Jurkat, Clone E6-1 (cell line): ENCODE measurements at regions not wholly inside any gene's neighbourhood (a gene's known extent, or its start where the extent isn't known, plus 50 kb on each side); places are given as distances from the start of the nearest gene placed in this dataset.
A peak's percentile ranks its signal among the peaks of the same experiment; 100 is the strongest.

Experiments
- DNase-seq: peaks from one replicate; pipeline ENCODE4 v3.0.0-alpha.2; 2011; ENCODE audit warnings: low read depth, low spot score
- H3K4me3 ChIP-seq: 2 replicates; pipeline ENCODE4 v1.5.1; 2011; ENCODE audit warnings: mild to moderate bottlenecking, low read length, control low read depth, moderate library complexity

DNA sequence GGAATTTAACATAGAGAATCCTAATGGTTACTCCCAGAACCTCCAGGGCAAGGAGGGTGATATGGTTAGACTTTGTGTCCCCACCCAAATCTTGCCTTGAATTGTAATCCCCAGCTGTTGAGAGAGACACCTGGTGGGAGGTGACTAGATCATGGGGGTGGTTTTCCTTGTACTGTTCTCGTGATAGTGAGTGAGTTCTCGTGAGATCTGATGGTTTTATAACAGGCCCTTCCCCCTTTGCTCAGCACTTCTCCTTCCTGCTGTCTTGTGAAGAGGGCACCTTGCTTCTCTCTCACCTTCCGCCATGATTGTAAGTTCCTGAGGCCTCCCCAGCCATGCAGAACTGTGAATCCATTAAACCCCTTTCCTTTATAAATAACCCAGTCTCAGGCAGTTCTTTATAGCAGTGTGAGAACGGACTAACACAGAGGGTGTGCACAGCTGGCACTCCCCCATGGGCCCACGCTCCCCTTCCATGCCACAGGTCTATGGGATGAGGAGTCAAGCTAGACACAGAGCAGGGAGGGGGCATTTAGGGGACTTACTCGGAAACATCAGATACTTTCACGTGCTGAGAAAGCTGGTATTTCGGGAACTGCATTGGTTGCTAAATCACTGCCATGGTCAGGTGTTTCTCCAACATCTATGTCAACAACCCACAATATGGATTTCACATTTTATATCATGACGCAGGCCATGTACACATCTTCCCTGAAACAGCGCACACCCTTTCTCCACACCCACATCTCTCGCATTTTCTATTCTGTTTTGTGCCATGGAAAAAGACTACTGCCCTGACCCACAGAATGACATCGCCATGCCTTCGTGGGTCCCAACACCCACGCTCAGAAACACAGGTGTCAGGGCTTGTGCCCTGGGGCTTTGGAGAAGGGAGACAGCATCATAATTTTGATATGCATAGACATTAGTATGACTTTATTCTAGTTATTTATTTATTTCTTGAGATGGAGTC, 199.1 kb upstream of the GSE1 start:
- no peak for DNase-seq

DNA sequence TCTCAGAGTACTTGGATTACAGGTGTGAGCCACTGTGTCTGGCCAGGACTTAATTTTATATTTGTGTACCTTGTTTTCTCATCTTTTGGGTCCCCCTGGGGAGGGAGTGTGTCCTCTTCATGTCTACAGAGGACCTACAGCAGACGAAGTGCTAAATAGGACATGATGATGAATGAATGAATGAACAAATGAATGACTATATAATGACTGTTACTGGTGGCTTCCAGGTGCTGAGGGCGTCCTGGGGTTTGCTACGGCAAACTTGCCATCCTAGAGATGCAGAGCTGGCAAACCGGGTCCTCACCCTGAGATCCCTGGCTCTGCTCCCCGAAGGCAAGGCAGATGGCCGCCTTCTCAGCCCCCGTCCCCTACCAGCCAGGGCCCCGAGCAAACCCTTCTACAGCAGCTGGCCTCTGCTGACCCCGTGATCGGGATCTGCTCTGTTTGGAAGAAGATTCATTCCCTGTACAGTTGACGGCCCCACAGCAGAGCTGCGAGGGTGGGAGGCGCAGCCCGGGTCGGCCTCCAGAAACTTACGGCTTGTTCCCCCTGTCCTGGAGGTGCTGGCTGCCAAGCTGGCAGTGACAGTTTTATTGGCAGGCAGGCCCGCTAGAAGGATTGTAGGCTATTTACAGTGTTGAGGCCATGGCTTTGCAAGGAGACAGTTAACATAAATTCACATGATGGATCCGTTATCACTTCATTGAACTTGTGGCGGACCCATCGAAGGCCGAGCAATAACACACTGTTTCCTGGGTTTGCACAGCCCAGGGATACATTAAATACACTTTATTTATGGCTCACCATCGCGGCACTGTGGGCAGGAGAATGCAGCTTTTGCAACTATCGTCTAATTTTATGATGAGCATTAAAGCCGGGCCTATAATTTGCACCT, 197.7 kb upstream of the GSE1 start:
- DNase-seq: no peak
- no peak overlapping the region for H3K4me3 ChIP-seq

More for the DNA sequence above, 199.1 kb upstream of the GSE1 start:
- H3K4me3 ChIP-seq: no peak overlapping the region

DNA sequence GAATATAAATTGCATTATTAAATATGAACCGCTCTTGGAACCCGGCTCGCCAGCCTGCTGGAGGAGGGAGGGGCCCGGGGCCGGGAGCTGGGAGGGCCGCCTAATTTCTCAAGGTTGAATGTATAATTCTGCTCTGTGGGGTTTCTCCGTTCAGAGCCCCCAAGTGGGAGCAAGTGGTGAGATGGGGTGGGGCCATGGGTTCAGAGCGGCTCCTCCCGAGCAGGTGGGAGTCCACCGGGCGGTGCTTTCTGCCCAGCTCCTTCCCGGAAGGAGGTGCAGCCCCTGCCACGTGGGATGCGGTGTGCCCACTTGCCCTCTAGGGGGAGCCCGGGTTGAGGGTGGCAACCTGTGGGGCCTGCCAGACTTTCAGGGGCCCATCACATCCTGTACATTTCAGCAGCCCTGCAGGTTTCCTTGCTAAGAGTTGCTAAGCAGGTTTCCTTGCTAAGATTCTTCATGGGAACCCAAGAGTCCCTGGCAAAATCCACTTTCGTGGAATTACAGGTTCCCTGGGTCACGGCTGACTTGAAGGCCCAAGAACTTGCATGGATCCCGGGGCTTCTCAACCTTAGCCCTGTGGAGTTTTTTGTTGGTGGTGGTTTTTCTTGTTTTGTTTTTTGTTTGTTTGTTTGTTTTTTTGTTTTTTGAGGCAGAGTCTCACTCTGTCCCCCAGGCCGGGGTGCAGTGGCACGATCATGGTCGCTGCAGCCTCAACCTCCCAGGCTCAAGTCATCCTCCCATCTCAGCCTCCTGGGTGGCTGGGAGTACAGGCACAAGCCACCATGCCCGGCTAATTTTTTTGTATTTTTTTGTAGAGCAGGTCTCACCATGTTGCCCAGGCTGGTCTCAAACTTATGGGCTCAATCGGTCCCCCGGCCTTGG, 196.7 kb upstream of the GSE1 start:
- peak; percentile 85 for DNase-seq

DNA sequence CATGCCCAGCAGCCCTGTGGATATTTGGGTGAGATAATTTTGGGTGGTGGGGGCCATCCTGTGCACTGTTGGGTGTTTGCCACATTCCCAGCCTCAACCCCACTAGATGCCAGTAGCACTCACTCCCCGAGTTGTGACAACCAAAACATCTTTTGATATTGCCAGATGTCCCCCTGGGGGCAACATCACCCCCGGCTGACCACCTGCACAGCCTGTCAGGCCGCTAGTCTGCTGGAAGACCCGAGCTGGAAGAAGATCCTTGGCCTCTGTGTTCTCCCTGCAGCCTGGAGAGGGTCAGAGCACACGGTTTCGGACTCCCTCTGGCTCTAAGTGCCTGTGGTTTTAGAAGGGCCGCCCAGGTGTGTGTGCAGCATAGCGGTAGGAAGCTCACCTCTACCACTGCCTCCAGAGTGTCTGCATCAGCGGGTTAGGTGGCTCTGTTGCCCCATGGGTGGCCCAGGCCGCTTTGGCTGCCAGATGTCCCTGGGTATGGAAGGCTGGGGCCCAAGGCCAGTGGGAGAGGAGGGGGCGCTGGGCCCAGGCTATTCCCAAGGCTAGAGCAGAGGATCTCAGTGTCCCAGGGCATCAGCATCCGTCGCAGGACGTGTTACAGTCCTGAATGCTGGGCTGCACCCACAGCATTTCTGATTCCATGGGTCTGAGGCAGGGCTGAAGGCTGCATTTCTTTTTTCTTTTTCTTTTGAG, 195.8 kb upstream of the GSE1 start:
- no peak overlapping the region for H3K4me3 ChIP-seq
- DNase-seq: no peak

More for the DNA sequence above, 196.7 kb upstream of the GSE1 start:
- no peak overlapping the region for H3K4me3 ChIP-seq

DNA sequence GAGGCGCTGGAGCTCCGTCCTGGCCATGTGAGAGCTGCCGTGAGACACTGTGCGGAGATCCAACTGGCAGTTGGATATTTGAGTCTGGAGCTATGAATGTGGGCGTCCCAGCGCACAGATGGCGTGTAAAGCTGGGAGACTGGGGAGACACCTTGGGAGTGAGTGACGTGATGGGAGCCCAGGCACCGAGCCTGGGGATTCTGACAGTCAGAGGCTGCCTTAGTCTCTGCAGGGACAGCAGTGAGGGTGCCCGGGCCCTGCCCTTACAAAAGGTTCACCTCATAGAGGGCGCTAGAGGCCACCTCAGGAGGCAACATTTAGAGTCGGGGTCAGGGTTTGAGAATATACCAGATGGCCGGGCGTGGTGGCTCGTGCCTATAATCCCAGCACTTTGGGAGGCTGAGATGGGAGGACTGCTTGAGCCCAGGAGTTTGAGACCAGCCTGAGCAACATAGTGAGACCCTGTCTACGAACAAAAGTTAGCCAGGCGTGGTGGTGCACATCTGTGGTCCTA, 194.1 kb upstream of the GSE1 start:
- H3K4me3 ChIP-seq: no peak overlapping the region
- no peak for DNase-seq

DNA sequence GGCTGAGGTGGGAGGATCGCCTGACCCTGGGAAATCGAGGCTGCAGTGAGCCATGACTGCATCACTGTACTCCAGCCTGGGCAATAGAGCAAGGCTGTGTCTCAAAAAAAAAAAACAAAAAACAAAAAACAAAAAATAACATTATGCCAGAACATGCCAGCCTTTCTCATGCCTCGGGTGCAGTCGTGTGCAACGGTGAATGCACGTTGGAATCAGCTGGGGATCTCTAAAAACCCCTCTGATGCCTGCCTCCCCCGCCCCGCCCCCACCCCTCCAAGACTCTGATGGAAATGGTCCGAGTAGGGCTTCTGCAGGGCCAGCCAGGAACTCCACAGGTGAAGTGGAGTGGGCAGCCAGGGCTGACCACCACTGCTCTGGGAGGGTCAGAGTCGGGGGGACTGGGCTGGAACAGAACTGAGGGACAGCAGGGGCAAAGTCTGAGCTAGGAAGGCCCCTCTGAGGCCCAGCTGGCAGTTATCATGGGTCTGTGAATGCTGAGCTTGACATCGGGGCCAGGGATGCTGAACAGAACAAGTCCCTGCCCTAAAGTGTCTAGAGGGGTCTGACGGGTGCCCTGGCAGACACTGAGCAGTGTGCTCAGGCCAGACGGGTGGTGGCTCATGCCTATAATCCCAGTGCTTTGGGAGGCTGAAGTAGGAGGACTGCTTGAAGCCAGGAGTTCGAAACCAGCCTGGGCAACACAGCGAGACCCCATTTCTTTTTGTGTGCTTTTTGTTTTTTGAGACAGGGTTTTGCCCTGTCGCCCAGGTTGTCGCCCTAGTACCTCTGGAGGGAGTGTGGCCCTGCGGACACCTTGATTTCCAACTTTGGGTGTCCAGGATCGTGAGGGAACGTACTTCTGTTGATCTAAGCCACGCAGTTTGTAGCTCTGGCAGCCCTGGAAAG, 193.4 kb upstream of the GSE1 start:
- no peak overlapping the region for H3K4me3 ChIP-seq
- no peak for DNase-seq

DNA sequence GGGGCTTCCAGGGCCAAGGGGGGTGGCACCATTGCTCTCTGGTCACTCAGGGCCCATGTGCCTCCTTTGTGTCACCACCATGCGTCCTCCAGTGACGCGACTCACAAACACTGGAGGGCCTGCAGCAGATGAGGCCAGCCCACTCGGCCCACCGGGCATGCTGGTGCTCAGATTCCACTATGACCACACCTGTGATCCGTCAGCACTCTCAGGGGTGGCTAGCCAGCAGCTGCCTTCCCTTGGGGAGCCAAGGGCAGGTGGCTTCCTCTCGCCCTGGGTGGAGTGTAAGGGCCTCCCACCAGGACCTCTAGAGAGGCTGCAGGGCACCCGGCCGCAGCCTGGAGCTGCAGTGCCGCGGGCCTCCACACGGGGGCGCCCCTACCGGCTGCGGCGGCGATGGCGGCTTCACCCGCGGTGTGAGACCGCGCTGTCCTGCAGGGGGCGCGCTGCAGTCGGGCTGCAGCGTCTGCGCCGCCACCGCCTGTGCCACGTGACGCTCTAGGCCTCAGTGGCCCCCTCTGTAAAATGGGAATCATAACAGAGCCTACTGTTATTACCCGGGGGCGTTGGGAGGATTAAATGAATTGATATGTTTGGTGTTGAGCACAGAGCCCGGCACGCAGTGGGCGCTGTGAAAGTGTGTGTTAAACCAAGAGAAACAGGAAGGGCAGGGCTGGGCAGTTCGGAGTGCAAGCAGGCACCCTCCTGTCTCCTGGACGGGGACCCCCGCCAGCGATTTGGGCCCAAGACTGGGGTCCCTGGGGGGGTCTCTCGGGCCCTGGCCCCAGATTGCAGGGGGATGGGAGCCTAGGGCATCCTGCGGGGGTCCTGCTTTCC, 192.4 kb upstream of the GSE1 start:
- no peak overlapping the region for H3K4me3 ChIP-seq
- peak; percentile 54 for DNase-seq

DNA sequence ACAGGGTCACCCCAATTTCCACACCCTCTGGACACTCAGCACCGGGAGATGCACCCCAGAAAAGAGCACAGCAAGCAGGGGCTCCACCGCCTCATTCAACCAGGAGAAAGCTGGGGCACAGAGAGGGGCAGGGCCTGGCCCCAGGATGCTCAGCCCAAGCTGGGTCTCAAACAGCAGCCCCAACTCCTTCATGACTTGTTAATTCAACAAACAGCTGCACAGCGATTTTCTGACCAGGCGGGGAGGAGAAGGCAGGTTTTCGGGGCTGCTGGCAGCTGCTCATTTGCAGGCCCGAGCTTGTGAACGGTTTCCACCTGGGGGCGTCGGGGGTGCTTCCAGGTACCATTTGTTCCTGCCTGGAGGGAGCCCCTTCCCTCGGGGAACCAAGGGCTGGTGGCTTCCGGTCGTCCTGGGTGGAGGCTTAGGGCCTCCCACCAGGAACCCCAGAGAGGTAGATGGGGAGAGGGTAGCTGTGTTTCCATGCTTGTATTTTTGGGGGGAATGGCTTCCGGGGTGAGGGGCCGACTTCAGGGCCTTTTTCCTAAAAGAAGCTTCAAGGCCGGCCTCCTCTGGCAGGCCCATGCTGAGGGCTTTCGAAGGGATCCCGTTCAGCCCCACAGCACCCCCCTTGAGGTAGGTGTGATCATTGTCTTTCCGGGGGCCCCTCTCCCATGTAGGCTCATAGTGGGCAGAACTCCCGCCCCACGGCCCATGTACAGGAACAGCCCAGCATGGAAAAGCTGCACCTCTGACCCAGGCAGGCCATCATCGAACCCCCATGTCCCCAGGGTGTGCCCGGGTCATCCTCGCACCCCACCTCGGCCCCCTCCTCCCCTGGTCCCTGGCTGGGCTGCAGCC, 191.6 kb upstream of the GSE1 start:
- DNase-seq: no peak
- no peak overlapping the region for H3K4me3 ChIP-seq

DNA sequence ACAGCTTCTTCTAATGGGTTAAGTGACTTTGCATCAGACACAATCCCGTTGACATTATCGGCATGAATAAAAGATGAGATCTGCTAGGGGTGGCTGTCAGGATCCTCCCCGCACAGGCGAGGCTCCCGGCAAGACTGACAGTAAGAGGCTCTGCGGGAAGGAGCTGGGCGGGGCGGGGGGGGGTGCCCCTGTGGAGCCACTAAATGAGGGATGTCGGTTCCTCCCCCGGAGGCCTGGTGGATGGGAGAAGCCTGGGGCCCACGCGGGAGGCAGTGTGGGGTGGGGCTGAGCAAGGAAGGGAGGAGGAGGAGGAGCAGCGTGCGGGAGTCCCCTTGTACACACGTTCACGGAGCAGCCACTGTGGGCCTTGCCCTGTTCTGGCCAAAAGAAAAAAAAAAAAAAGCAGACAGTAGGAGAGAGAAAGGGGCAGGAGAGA, 190.9 kb upstream of the GSE1 start:
- no peak overlapping the region for H3K4me3 ChIP-seq
- DNase-seq: no peak

DNA sequence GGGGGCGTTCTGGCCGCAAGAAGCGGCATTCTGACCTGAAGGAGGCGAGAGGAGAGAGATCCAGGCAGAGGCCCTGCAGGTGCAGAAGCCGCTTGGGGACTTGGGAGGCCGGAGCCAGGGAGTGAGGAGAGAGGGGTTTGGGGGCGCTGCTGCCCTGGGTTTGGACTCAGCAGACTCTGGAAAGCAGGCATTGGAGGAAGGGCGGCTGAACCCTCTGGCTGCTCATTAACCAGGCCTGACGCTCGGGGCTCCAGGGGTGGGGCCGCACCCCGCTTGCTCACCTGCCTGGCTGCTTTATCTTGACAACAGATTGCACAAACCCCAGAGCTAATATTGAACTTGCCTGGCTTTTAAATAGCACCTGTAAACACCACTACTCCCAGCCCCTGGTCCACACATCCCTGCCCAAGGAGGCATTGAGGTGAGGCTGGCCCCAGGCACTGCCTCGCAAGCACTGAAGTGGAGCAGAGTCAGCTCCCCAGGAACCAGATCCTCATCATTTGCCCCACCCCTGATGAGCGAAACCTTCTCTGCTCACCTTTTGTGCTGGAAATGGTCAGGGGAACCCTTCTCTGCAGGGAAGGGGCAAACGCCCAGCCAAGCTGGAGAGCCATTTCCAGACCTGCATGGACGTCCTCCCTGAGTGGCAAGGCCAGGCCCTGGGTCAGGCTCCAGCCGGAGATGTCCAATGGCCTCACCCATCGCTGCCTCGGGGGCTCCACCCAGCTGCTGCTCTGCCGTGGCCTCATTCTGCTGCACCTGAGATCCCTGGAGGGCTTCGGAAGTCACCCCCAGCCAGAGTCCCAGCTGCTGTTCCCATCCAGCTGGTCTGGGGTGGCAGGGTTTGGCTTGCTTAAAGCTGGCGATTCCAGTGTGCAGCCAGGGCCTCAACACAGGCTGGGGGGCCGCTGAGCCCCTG, 190.2 kb upstream of the GSE1 start:
- no peak for DNase-seq

DNA sequence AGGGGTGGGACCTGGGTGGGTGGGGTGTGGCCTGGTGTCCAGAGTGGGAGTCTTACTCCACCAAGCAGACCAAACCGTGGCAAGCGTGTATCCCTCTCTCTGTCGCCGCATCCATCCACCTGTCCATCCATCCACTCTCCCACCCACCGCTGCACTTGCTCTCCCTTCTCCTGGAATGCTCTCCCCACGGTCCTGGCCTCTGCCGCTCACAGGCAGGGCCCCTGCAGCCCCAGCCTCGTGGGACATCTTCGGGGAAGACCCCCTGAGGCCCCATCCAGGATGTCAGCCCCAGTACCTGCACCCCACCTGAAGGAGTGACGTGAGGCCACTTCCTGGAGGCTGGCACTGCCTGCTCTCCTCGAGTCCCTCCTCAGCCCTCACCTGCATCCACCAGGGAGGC, 189.5 kb upstream of the GSE1 start:
- no peak overlapping the region for H3K4me3 ChIP-seq

More for the DNA sequence above, 190.2 kb upstream of the GSE1 start:
- no peak overlapping the region for H3K4me3 ChIP-seq

DNA sequence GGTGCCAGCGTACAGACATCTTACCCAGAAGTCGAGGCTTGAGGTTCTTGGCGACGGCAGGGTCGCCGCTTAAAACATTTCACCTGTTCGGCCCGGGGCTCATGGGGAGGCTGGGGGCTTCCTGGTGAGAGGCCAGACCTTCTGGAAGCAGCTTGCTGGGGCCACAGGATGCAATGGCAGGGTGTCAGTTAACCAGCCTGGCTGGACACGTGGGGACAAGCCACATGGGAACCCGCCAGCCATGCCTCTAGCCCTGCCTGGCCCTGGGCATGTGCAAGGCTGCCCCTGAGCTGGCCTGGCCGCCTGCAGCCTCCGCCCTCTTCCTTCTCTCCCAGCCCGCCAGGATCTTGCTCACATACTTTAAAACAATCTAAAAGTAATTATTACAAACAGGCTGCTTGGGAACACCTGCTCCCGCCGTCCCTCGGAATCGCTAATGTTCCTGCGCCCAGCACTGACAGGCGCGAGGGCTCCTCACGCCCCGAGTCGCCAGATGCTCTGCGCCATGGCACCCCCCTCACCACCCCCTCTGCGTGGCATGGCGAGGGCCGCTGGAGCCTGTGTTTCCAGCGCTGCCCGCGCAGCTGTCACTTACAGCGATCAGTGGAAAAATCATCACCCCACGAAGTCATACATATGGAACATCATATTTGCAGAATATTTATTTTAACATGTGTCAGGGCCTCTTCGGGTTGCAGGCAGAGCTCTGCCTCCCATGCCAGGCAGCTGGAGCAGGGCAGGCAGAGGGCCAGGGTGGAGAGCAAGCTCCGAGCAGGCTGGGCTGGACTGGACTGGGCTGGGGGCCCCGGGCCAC, 188.7 kb upstream of the GSE1 start:
- DNase-seq: no peak
- no peak overlapping the region for H3K4me3 ChIP-seq

More for the DNA sequence above, 189.5 kb upstream of the GSE1 start:
- no peak for DNase-seq

DNA sequence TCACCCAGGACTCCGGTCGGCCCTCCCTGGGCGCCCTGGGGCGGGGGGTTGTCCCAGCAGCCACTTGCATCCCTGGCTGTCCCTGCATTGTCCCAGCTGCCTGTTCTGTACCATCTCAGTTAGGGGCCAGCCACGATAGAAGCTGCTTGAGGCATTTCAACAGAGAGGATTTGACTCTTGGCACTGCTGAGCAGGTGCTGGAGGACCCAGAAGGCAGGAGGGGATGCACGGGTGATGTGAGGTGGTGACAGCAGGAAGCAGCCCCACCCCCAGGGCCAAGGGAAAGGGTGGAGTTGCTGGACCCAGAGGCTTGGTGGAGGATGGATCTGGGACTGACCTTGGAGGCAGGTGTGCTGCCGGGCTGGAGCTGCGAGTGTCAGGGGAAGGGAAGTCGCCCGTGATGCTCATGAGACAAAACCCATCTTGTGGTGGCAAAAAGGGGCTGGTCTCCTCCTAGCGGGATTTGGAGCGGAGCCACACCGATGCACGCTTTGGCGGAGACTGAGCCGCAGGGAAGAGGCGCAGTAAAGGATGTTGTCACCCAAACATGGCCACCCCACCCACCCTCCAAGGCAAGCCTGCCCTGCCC, 188.0 kb upstream of the GSE1 start:
- no peak overlapping the region for H3K4me3 ChIP-seq
- DNase-seq: no peak
